ENCODE measurements at regions not wholly inside any gene's neighbourhood (a gene's known extent, or its start where the extent isn't known, plus 50 kb on each side); places are given as distances from the start of the nearest gene placed in this dataset.
A peak's percentile ranks its signal among the peaks of the same experiment; 100 is the strongest.
"Not testable (repeated sequence)": the region's sequence is repeated elsewhere in the genome, so short reads cannot be mapped to it uniquely, and the experiment has no call there.

DNA sequence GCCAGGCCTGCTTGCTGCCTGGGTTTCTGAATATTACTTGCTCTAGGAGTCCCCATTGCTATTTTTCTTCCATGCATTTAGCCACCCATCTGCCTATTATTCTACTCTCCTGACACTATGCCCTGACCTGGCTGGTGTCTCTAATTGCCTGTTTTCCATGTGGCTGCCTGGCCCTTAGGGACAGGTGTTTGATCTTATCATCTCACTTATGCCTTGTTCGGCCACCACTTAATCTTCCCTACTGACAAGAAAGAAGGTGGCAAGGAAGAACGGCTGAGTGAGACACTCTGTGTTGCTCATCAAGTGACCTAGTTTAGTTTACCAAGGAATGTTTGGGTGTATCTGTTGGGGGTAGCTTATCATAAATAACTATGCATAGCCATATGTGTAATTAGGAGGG lies 50.4 kb upstream of the RAPH1 start:
- DNase-seq (ENCODE audit: low read depth, low spot score), result no peak
- H3K4me3 ChIP-seq (ENCODE audit: low read length), result no peak overlapping the region

DNA sequence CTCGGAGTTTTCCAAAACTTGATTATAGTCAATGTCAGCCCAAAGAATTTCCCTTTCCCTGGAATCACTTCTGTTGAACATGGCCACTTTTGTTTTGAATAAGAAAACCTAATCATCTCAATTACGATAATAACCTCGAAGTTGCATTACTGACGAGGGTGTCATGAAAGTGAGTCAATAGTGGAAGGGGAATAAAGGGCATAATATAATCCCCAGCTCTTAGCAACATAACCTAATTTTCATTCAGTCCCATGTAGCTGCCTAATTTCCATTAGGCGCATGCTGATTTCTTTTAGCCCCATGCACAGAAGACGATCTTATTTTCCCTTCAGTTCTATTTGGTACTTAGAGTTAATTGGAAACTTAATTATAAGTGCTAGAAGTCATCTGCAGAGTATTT lies 51.1 kb upstream of the RAPH1 start:
- no peak overlapping the region for H3K4me3 ChIP-seq (ENCODE audit: low read length)
- DNase-seq (ENCODE audit: low read depth, low spot score), result no peak

DNA sequence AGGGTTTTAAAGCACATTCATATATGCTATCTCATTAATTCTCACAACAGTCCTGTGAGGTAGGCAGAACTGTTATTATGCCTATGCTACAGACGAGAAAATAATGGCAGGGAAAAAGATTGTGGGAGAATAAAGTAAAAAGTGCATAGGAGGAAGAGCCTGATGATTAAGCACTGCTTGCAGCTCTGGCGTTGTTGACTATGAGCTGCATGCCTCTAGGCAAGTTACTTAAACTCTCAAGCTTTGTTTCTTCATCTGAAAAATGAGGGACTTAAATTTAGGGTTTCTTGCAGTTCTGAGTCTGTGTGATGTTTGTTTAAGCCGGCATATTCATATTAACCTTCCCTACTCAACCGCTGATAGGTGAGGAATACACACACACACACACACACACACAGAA lies 51.6 kb upstream of the RAPH1 start:
- no peak for DNase-seq (ENCODE audit: low read depth, low spot score)
- H3K4me3 ChIP-seq (ENCODE audit: low read length), result no peak overlapping the region

DNA sequence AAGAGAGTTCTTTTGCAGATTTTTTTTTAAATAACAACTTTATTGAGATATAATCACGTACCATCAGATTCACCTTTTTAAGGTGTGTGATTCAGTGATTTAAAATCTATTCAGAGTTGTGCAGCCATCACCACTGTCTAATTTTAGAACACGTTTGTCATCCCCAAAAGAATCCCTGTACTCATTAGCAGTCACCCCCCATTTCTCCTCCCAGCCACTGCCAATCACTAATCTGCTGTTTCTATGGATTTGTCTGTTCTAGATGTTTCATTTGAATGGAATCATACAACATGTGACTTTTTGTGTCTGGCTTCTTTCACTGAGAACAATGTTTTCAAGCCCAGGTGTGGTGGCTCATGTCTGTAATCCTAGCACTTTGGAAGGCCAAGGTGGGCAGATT lies 55.4 kb upstream of the RAPH1 start:
- DNase-seq (ENCODE audit: low read depth, low spot score), result no peak
- no peak overlapping the region for H3K4me3 ChIP-seq (ENCODE audit: low read length)

DNA sequence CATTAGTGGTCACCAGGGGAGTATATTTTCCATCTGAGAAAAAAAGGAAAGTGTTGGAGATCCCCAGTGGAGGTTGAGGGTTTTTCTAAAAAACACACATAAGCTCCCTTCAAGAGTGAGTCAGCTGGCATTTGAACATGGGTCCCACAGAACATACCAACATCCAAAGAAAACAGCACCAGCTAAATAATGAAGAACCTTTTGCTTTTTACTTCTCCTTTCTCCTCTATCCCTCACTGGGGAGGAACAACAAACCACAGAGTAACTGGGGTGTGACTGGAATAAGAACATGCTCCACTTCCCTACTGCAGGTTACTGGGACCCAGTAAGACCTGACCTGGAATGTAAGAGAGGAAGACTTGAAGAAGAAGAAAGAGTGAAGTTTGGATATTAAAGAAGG lies 56.5 kb upstream of the RAPH1 start:
- no peak overlapping the region for H3K4me3 ChIP-seq (ENCODE audit: low read length)
- DNase-seq (ENCODE audit: low read depth, low spot score), result no peak

DNA sequence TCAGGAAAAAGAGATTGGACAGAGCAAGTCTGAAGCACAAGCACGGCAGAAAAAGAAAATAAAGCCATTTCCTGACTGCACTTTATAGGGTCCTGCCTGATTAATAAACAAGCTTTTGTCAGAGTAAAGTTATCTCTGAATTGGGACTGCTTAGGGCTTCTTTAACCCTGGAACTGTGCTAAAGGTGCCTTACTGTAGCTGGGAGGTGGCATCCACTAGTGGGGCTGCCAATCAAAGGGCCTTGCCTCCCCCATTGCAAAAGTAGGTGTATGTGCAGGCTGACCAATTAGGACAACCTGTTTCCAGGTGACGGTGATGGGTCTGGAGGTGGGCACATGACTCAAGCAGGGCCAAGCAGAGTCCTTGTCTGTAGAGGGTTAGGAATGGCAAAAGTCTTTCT lies 57.4 kb upstream of the RAPH1 start:
- no peak for DNase-seq (ENCODE audit: low read depth, low spot score)
- H3K4me3 ChIP-seq (ENCODE audit: low read length), result no peak overlapping the region

DNA sequence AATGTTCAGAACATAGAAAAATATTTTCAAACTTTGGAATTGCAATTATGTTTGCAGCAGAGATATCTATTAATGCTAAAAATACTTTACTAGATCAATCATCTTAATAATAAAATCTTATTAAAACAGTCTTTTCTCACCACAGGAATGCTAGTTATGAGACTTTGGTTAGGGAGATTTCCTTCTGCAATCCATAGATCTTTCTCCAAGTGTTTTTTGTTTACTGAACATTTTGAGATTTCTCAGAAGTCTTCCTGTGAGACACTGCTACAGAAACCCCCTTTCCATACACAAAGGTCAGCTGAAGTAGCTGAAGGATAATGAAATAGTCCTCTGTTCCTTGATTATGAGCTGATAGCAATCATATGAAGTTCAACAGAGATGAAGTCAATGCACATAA lies 59.4 kb upstream of the RAPH1 start:
- DNase-seq (ENCODE audit: low read depth, low spot score), result no peak
- H3K4me3 ChIP-seq (ENCODE audit: low read length), result no peak overlapping the region

DNA sequence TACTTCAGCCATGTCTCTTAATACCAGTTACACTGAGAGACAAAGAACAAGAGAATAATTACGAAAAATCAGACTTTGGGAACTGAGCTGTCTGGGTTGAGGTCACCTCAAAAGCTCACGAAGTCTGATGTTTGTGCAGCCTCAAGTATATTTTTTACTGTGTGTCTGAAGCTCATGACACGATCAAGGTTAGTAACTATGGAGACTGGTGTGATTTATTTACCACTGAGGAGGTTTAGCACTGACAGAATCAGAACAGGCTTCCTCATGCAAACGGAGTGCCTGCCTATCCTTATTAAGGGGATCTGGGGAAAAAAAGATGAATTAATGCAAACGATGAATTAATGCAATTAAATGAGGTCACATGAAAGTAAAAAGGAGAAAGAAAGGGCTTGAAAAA lies 61.1 kb upstream of the RAPH1 start:
- DNase-seq (ENCODE audit: low read depth, low spot score), result no peak

DNA sequence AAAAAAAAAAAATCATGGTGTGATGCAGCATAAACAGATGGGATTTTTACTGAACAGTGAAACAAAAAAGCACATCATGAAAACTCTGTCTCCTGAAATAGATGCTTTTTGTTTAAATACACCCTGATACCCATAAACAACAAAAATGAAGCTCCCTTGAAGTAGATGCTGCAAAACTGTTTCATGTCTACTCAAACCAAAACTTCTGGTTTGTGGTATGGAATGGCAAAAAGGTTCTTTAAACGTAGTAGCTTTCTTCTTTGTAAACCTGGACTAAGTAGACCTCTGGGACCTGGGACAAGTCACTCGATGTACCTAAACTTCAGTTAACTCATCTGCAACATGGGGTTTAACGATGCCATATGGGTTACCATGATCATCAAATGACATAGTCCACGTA lies 64.4 kb upstream of the RAPH1 start:
- no peak overlapping the region for H3K4me3 ChIP-seq (ENCODE audit: low read length)
- DNase-seq (ENCODE audit: low read depth, low spot score), result no peak

More for the DNA sequence above, 61.1 kb upstream of the RAPH1 start:
- no peak overlapping the region for H3K4me3 ChIP-seq (ENCODE audit: low read length)

DNA sequence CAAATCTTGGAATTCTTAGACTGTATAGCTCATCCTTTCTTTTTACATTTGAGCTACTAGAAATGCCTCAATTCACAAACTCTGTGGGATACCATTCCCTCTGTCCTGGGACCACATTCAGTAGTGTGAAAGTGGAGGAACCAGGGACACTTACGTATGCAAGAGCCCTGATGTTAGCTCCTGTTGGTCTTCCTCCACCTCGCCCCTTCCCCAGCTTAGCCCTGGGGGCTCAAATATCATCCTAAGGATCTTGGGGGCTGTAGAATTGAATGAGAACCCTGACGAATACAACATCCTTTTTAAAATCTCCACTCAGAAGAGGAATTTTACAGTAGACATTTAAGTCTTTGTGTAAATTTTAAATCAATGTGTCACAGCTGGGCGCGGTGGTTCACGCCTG lies 65.2 kb upstream of the RAPH1 start:
- H3K4me3 ChIP-seq (ENCODE audit: low read length), result no peak overlapping the region
- no peak for DNase-seq (ENCODE audit: low read depth, low spot score)

DNA sequence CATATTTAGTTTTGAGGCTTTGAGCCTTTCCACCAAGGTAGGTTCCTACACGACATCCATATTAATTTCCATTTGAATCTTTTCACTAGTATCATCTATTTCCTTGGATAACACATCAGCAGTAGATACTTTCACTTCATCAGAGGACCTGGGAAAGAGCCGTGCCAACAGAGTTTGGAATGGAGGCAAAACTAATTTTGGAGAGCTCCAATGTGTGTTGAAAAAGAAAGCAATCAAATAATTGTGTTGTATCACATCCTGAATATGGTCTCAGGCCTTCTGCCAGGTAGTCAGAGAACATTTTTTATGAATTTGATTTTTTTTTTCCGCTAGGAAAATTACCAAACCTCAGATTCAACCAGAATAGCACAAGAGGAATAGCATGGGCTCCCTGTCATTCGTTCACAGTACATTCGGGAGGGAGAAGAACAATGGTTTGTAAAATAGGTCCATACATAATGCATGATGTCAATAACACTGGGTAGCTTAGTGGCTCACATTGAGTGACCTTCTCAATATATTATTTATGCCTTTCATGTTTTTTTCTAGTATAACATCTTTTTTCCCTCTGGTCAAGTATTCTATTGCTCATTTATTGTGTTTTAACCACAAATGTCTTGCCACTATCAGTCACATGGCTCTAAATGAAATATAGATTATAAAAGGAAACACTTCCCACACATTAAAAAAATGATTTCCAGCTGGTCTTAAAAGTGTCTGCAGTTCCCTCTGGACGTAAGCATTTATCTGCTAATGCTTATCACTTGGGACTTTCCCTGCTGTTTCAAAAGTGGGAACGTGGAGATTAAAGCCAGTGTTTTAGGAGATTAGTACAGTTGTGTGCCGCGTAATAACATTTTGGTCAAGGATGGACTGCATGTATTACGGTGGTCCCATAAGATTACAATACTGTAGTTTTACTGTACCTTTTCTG lies 68.6 kb upstream of the RAPH1 start:
- no peak for DNase-seq (ENCODE audit: low read depth, low spot score)
- no peak overlapping the region for H3K4me3 ChIP-seq (ENCODE audit: low read length)

DNA sequence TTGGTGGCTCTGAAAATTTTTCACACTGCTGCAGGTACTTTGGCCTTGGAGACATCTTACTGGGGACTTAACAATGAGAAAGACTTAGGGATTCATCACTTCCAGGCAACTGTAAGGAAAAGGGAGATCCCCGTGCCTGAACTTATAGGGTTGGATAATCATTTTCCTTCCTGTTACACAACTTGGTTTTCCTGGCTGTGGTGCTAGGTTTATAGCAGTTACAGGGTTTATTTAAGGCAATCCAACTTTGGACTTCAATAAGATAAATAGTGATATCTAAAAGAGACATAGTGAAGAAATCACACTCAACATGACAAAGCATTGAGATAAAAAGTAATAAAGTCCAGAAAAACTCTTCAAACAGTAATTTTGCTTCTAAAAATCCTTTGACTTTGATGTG lies 70.2 kb upstream of the RAPH1 start:
- no peak for DNase-seq (ENCODE audit: low read depth, low spot score)
- H3K4me3 ChIP-seq (ENCODE audit: low read length), result no peak overlapping the region

DNA sequence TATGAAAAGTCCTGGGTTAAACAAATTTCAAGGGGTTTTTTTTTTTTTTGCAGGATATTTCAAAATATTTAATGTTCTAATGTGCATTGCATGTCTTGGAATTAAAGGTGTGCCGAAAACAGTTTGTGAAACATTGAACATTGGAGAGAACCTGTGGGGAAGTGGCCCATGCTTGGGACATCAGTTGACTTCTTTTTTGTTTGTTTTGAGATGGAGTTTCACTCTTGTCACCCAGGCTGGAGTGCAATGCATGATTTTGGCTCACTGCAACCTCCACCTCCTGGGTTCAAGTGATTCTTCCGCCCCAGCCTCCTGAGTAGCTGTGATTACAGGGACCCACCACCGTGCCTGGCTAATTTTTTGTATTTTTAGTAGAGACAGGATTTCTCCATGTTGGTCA lies 71.0 kb upstream of the RAPH1 start:
- DNase-seq (ENCODE audit: low read depth, low spot score), result no peak
- no peak overlapping the region for H3K4me3 ChIP-seq (ENCODE audit: low read length)

DNA sequence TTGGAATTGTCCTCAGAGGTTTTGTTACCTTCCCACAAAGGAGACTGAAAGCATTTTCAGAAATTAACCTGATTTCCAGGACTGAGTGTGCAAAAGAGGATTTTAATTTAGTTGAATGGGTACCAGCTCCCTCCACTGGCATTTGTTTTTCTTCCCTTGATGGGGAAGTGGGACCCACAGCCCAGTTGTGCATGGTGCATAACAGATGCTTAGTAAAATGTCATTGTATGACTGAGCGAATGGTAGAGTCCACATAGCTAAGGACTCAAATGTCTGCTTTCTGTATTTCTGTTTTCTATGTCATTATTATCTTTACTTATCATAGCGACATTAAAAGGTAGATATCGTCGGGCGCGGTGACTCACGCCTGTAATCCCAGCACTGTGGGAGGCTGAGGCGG lies 75.5 kb upstream of the RAPH1 start:
- DNase-seq (ENCODE audit: low read depth, low spot score), result no peak

DNA sequence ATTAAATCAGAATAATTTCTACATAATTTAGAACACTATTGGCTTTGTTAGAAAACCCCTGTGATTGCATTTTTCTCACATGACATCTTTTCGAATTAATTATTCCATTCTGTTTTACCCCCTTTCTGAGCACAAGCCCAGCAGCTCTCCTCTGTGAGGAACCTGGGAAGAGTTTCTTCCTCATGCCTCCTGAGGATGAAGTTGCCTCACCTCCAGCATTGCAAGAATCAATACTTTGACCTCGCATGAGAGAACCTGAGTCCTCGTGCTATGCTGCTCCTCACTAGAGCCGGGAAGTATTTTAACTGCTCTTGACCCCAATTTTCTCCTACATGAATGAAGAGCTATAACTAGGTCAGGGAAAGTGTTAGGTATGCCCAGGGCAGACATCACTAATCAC lies 77.1 kb upstream of the RAPH1 start:
- H3K4me3 ChIP-seq (ENCODE audit: low read length), result no peak overlapping the region
- DNase-seq (ENCODE audit: low read depth, low spot score), result no peak

More for the DNA sequence above, 75.5 kb upstream of the RAPH1 start:
- H3K4me3 ChIP-seq (ENCODE audit: low read length), result no peak overlapping the region

DNA sequence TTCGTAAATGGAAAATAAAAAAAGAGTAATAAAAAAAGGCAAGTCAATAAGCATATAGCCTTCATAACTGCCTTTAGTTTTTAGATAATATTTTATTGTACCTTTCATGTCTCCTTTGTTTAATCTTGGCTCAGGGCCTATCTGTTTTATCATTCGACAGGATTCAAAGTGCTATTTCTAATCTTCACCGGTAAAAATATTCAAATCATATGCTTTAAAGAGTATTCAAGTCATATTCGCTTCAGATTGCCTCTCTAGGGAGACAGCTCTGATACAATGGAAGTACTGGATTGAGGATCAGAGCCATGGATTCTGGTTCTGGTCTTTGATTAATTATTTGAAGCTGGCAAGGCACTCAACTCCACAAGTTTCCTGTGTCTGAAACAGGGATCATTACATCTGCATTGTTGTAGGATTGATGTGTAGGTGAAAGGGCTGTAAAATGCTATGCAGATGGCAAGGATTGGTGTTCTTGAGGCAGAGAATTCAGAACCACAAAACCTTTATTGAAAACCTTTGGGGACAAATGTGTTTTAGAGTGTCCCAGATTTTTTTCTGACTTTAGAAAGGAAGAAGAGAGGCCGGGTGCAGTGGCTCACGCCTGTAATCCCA lies 84.3 kb upstream of the RAPH1 start:
- no peak for DNase-seq (ENCODE audit: low read depth, low spot score)
- H3K4me3 ChIP-seq (ENCODE audit: low read length), result no peak overlapping the region

DNA sequence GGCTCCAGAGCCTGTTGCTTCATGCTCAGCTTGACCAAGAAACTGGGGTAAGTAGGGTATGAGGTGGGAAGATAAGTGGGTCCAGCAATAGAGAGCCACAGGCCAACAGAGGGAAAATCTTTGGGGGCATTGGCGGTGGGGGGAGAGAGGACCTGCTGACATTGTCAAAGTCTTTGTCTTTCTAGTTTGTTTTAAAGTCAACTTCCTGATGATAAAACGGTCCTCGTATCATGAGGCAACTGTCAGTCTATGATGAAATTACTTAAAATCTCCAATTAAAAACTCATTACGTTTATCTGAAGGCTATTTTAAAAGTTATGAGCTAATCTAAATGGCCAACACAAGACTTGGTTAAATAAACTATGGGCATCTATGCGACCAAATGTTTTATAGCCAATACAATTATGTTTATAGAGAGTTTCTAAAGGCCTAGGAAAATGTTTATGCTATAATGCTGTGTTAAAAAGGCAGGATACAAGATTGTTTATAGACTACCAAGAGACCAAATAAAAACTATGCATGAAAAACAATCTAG lies 84.4 kb upstream of the CD28 start:
- H3K4me3 ChIP-seq (ENCODE audit: low read length), result no peak overlapping the region
- no peak for DNase-seq (ENCODE audit: low read depth, low spot score)

DNA sequence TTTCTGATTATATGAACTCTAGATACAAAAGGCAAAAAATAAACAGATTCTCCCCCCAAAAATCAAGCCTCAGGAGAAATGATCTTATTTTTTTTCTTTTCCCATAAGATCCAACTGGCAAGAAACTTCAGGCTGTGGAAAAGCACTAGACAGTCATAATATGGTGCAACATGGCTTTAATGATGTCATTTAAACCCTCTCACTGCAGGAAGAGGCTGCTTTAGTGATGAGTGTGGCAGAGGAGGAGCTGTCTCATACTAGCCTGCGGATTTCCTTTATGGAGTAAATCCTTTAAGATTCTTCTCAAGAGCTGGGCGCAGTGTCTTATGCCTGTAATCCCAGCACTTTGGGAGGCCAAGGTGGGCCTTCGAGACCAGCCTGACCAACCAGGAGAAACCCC lies 83.3 kb upstream of the CD28 start:
- no peak for DNase-seq (ENCODE audit: low read depth, low spot score)

DNA sequence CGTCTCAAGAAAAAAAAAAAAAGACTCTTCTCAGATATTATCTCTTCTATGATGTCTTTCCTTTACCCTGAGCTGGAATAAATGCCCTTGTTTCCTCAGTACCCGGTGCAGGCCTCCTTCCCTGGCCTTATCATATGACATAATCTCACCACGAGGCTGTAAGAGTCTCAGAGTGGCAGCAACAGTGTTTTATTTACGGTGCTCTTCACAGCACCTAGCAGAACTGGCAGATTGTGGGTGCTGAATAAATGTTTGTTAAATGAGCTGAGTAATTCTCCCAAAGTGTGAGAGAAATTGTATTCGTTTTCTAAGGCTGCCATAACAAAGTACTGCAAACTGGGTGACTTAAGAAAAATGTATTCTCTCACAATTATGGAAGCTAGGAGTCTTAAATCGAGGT lies 82.8 kb upstream of the CD28 start:
- H3K4me3 ChIP-seq (ENCODE audit: low read length), result no peak overlapping the region
- DNase-seq (ENCODE audit: low read depth, low spot score), result peak; percentile 75

More for the DNA sequence above, 83.3 kb upstream of the CD28 start:
- no peak overlapping the region for H3K4me3 ChIP-seq (ENCODE audit: low read length)

DNA sequence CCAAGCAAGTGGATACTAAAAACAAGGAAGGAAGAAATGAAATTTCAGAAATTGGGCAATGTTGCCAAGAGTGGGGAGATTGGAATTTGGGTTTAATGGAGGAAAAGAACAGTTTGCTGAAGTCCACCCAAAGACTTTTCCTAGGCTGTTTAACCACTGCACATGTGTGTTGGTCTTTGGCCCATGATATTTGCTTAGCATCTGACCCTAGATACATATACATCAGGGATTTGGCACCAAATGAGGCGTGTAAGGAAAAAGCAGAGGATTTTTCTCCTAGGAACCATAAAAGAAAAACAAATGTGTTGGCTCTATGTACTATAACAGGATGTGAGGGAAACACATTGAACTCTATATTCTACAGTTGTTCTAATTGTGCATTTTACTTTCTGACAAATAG lies 80.7 kb upstream of the CD28 start:
- no peak overlapping the region for H3K4me3 ChIP-seq (ENCODE audit: low read length)

DNA sequence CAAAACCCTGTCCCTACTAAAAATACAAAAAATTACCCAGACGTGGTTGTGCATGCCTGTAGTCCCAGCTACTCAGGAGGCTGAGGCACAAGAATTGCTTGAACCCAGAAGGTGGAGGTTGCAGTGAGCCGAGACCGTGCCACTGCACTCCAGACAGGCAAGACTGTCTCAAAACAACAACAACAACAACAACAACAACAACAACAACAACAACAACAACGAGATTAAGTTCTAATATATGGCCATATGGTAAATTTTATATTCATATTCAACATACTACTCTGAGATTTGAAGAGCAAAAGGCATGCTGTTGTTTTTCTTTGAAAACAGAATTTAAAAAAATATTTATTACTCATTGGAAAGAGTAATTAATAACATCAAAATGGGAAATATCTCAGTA lies 80.2 kb upstream of the CD28 start:
- not testable (repeated sequence) for H3K4me3 ChIP-seq (ENCODE audit: low read length); DNase-seq (ENCODE audit: low read depth, low spot score)

More for the DNA sequence above, 80.7 kb upstream of the CD28 start:
- DNase-seq (ENCODE audit: low read depth, low spot score), result no peak

Data from Jurkat, Clone E6-1 (cell line).